NCI-H2081 treated with DMSO at 0.1 percent for 48 hours (cell line): ENCODE measurements at regions not wholly inside any gene's neighbourhood (a gene's known extent, or its start where the extent isn't known, plus 50 kb on each side); places are given as distances from the start of the nearest gene placed in this dataset.
"Not testable (repeated sequence)": the region's sequence is repeated elsewhere in the genome, so short reads cannot be mapped to it uniquely, and the experiment has no call there.

Experiments used
- DNase-seq: peaks from one replicate; lab custom pipeline; 2025; lab: John Stamatoyannopoulos, UW

GRCh38 chr9:101859620-101860019, 121.2 kb upstream of the GRIN3A start:
- no peak for DNase-seq

- no peak for DNase-seq
Observed at GRCh38 chr9:101858026-101858425, 119.6 kb upstream of the GRIN3A start.

GRCh38 chr9:101849102-101849707, 110.8 kb upstream of the GRIN3A start:
- no peak for DNase-seq

- DNase-seq, result no peak
Observed at GRCh38 chr9:101848485-101848919, 110.1 kb upstream of the GRIN3A start.

- DNase-seq, result no peak
Observed at GRCh38 chr9:101846161-101846560, 107.7 kb upstream of the GRIN3A start.

GRCh38 chr9:101840694-101841188, 102.3 kb upstream of the GRIN3A start:
- DNase-seq, result no peak

- DNase-seq, result not testable (repeated sequence)
Observed at GRCh38 chr9:101838988-101839387, 100.5 kb upstream of the GRIN3A start.

- no peak for DNase-seq
Observed at GRCh38 chr9:101836021-101836420, 97.6 kb upstream of the GRIN3A start.

GRCh38 chr9:101832486-101832885, 94.0 kb upstream of the GRIN3A start:
- DNase-seq, result no peak

GRCh38 chr9:101821450-101821849, 83.0 kb upstream of the GRIN3A start:
- not testable (repeated sequence) for DNase-seq

GRCh38 chr9:101820983-101821382, 82.5 kb upstream of the GRIN3A start:
- not testable (repeated sequence) for DNase-seq

GRCh38 chr9:101814064-101814463, 75.6 kb upstream of the GRIN3A start:
- no peak for DNase-seq

- DNase-seq, result not testable (repeated sequence)
Observed at GRCh38 chr9:101807879-101808278, 69.4 kb upstream of the GRIN3A start.

GRCh38 chr9:101796044-101796443, 57.6 kb upstream of the GRIN3A start:
- DNase-seq, result no peak

- DNase-seq, result no peak
Observed at GRCh38 chr9:101795147-101795546, 56.7 kb upstream of the GRIN3A start.

GRCh38 chr9:101792475-101792874, 54.0 kb upstream of the GRIN3A start:
- no peak for DNase-seq

GRCh38 chr9:101791938-101792337, 53.5 kb upstream of the GRIN3A start:
- no peak for DNase-seq

GRCh38 chr9:101791533-101791932, 53.1 kb upstream of the GRIN3A start:
- DNase-seq, result no peak
